Natural killer cell (primary cell): ENCODE measurements at regions not wholly inside any gene's neighbourhood (a gene's known extent, or its start where the extent isn't known, plus 50 kb on each side); places are given as distances from the start of the nearest gene placed in this dataset.

Experiments used
- ATAC-seq, 3 donors: fragments of 150-1000 bp in 2 of 3; fragments of 200-7000 bp in 1 of 3; cut with Tn5 transposase; 1 replicate in 1 of 3; 2 replicates in 2 of 3; pipeline ENCODE4 v1.10.0; 2021; ENCODE audit warnings: mild to moderate bottlenecking in 2 of 3, moderate library complexity in 2 of 3
- DNase-seq, 2 donors: peaks; one replicate each; pipeline versions ENCODE4 v3.0.0 to v3.0.0-alpha.2; 2013 to 2021; ENCODE audit warnings: mixed read lengths in 1 of 2
- H3K27ac ChIP-seq: one replicate; pipeline ENCODE4 v1.5.1; 2013; ENCODE audit warnings: mild to moderate bottlenecking, low read length
- H3K27me3 ChIP-seq: one replicate; pipeline ENCODE4 v1.6.1; 2013; ENCODE audit warnings: low read length; ENCODE audit not compliant: control insufficient read depth, insufficient read depth
- H3K36me3 ChIP-seq: one replicate; pipeline ENCODE4 v1.6.1; 2013; ENCODE audit warnings: low read length; ENCODE audit not compliant: control insufficient read depth, insufficient read depth
- H3K4me1 ChIP-seq: one replicate; pipeline ENCODE4 v1.6.1; 2013; ENCODE audit warnings: low read length; ENCODE audit not compliant: control insufficient read depth, insufficient read depth
- H3K4me3 ChIP-seq: one replicate; pipeline ENCODE4 v1.5.1; 2013; ENCODE audit warnings: low read length
- H3K9me3 ChIP-seq: one replicate; pipeline ENCODE4 v1.6.1; 2013; ENCODE audit warnings: low read length; ENCODE audit not compliant: control insufficient read depth, insufficient read depth
- H3K27ac Mint-ChIP-seq, 2 donors: one replicate each; pipeline ENCODE4 v1.8.0; 2022; ENCODE audit warnings: mild to moderate bottlenecking in 2 of 2, mixed read lengths in 2 of 2, moderate library complexity in 1 of 2
- H3K27me3 Mint-ChIP-seq, 2 donors: one replicate each; pipeline ENCODE4 v1.8.0; 2022; ENCODE audit warnings: low read depth in 2 of 2, mixed read lengths in 2 of 2
- H3K36me3 Mint-ChIP-seq: one replicate; pipeline ENCODE4 v1.8.0; 2022; ENCODE audit warnings: mixed read lengths
- H3K4me1 Mint-ChIP-seq, 2 donors: one replicate each; pipeline ENCODE4 v1.8.0; 2022; ENCODE audit warnings: mixed read lengths in 2 of 2
- H3K4me3 Mint-ChIP-seq: one replicate; pipeline ENCODE4 v1.8.0; 2022; ENCODE audit warnings: mild to moderate bottlenecking, moderate library complexity, mixed read lengths
- H3K9me3 Mint-ChIP-seq, 2 donors: one replicate each; pipeline ENCODE4 v1.8.0; 2022; ENCODE audit warnings: mixed read lengths in 2 of 2
- WGBS: methylation state at CpG from one replicate; pipeline ENCODE4 v1.1.7; 2013; ENCODE audit warnings: missing lambda C conversion rate; ENCODE audit not compliant: insufficient coverage; 5-methylcytosine and 5-hydroxymethylcytosine counted together
- intact Hi-C: fragments of 100-400 bp; cut with micrococcal nuclease; formaldehyde crosslinking; loops from one replicate; pipeline ENCODE4 v1.14.2; 2022
- TF ChIP-seq, protein P1 (sequence below): fragments of 200-600 bp; IDR thresholded peaks from one replicate; pipeline ENCODE4 v1.8.0; 2022; ENCODE audit warnings: antibody characterized with exemption

- DNase-seq (no peak), ATAC-seq (no peak)
- no peaks in the 10 kb centered on the region for H3K27me3 ChIP-seq
- no peak overlapping the region for H3K27ac Mint-ChIP-seq
- H3K9me3 ChIP-seq, result no peaks in the 10 kb centered on the region
- H3K36me3 ChIP-seq, result no peaks in the 10 kb centered on the region
- H3K27me3 Mint-ChIP-seq, result no peaks in the 10 kb centered on the region
- H3K27ac ChIP-seq, result no peak overlapping the region
- H3K4me1 ChIP-seq, result no peaks in the 10 kb centered on the region
- 89% methylated on average over 1 of the region's 1 CpG for WGBS
- H3K4me1 Mint-ChIP-seq, result no peaks in the 10 kb centered on the region
- H3K36me3 Mint-ChIP-seq, result no peaks in the 10 kb centered on the region
- no peak overlapping the region for H3K4me3 Mint-ChIP-seq
- H3K9me3 Mint-ChIP-seq, result no peaks in the 10 kb centered on the region
- no peak overlapping the region for H3K4me3 ChIP-seq
- TF ChIP-seq, protein P1, sequence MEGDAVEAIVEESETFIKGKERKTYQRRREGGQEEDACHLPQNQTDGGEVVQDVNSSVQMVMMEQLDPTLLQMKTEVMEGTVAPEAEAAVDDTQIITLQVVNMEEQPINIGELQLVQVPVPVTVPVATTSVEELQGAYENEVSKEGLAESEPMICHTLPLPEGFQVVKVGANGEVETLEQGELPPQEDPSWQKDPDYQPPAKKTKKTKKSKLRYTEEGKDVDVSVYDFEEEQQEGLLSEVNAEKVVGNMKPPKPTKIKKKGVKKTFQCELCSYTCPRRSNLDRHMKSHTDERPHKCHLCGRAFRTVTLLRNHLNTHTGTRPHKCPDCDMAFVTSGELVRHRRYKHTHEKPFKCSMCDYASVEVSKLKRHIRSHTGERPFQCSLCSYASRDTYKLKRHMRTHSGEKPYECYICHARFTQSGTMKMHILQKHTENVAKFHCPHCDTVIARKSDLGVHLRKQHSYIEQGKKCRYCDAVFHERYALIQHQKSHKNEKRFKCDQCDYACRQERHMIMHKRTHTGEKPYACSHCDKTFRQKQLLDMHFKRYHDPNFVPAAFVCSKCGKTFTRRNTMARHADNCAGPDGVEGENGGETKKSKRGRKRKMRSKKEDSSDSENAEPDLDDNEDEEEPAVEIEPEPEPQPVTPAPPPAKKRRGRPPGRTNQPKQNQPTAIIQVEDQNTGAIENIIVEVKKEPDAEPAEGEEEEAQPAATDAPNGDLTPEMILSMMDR, result no peak
- intact Hi-C loops, result no loop called here
These were observed 120.7 kb upstream of the BANK1 start for GRCh38 chr4:101669832-101670188.

DNA sequence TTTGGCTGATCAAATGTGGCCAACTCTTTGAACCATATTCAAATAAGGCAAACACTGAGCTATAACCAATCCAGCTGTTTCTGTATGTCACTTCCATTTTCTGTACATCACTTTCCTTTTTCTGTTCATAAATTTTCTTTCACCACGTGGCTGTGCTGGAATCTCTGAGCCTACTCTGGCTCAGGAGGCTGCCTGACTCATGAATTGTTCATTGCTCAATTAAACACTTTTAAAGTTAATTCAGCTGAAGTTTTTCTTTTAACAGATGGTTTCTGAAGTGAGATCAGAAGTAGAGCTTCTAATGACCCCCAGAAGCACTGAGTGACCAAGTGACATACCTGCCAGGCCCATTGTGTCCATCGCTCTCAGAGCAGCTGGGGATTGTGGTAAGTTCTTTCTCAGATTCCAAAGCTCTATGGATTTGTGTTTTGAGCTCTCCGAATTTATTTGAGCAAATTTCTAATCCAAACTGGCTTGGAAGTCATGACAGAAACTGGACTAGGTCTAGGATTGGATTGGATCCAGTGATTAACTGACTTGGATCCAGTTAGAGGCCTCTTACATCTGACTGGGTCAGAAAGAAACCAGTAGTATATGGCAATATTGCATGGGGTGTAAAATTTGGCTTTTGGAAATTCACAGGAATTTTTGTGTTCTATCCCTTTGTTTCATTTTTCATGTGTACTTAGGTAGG is 121.2 kb upstream of the BANK1 start:
- H3K4me1 Mint-ChIP-seq, result no peaks in the 10 kb centered on the region
- Histone ChIP-seq H3K27me3 (no peaks in the 10 kb centered on the region), H3K9me3 (no peaks in the 10 kb centered on the region), H3K4me3 (no peak overlapping the region), H3K36me3 (no peaks in the 10 kb centered on the region), H3K4me1 (no peaks in the 10 kb centered on the region), H3K27ac (no peak overlapping the region)
- no peak for DNase-seq
- TF ChIP-seq, protein P1, result no peak
- ATAC-seq, result no peak
- no peaks in the 10 kb centered on the region for H3K9me3 Mint-ChIP-seq
- no peaks in the 10 kb centered on the region for H3K36me3 Mint-ChIP-seq
- H3K27ac Mint-ChIP-seq, result no peak overlapping the region
- no peak overlapping the region for H3K4me3 Mint-ChIP-seq
- intact Hi-C loops, result no loop called here
- H3K27me3 Mint-ChIP-seq, result no peaks in the 10 kb centered on the region
- 88% methylated on average over 3 of the region's 3 CpGs for WGBS

- Mint-ChIP-seq H3K27me3 (no peaks in the 10 kb centered on the region), H3K4me3 (no peak overlapping the region), H3K27ac (no peak overlapping the region), H3K9me3 (no peaks in the 10 kb centered on the region), H3K36me3 (no peaks in the 10 kb centered on the region), H3K4me1 (no peaks in the 10 kb centered on the region)
- Histone ChIP-seq H3K4me3 (no peak overlapping the region), H3K36me3 (no peaks in the 10 kb centered on the region), H3K27ac (no peak overlapping the region), H3K4me1 (no peaks in the 10 kb centered on the region), H3K27me3 (no peaks in the 10 kb centered on the region), H3K9me3 (no peaks in the 10 kb centered on the region)
- TF ChIP-seq, protein P1, result no peak
- 93% methylated on average over 3 of the region's 4 CpGs for WGBS
- no peak for ATAC-seq
- intact Hi-C loops, result no loop called here
- no peak for DNase-seq
These were observed 123.2 kb upstream of the BANK1 start for GRCh38 chr4:101667348-101667747.

GRCh38 chr4:101660607-101661006 is 129.9 kb upstream of the BANK1 start:
- Histone ChIP-seq H3K27ac (no peak overlapping the region), H3K4me1 (no peaks in the 10 kb centered on the region), H3K36me3 (no peaks in the 10 kb centered on the region), H3K27me3 (peaks cover 2% of the 10 kb centered on the region), H3K9me3 (no peaks in the 10 kb centered on the region), H3K4me3 (no peak overlapping the region)
- Mint-ChIP-seq H3K27me3 (peaks cover 0 to 6% of the 10 kb centered on the region in 2 donors), H3K36me3 (no peaks in the 10 kb centered on the region), H3K27ac (no peak overlapping the region), H3K9me3 (no peaks in the 10 kb centered on the region), H3K4me1 (no peaks in the 10 kb centered on the region), H3K4me3 (no peak overlapping the region)
- intact Hi-C loops, result no loop called here
- ATAC-seq (no peak), DNase-seq (no peak)
- no CpG with 5 or more reads among the region's 1 CpG for WGBS
- TF ChIP-seq, protein P1, result no peak
